ENCODE measurements at regions not wholly inside any gene's neighbourhood (a gene's known extent, or its start where the extent isn't known, plus 50 kb on each side); places are given as distances from the start of the nearest gene placed in this dataset.

DNA sequence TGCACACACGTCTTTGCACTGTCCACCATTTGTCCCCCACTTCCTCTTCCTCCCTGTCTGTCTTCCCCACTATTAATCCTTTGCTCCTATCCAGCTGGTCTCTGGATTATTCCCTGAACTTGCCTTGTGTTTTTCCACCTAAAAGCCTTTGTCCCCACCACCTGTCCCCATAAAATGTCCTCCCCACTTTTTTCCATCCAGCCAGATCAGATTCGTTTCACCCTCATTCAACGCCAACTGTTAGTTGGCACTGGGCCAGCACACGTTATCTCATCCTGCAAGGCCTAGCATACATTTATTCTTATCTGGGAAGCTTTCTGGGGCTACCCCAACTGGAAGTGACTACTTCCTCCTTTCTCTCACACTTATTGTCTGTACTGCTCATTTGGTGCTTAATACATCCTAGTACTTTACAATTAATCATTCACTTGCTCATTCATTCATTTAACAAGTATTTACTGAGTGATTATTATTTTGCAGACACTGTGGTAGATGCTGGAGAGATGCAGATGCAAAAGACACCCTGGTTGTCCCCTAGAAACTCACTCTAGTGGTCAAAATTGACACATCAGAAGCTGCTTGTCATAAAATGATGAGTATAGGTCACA is 96.2 kb downstream of the RASSF10 start:
- H3K27me3 ChIP-seq = peaks cover 5% of the 10 kb centered on the region
- no peak overlapping the region for H3K27ac ChIP-seq
- no peaks in the 10 kb centered on the region for H3K9me3 ChIP-seq
- TF ChIP-seq, protein P1, sequence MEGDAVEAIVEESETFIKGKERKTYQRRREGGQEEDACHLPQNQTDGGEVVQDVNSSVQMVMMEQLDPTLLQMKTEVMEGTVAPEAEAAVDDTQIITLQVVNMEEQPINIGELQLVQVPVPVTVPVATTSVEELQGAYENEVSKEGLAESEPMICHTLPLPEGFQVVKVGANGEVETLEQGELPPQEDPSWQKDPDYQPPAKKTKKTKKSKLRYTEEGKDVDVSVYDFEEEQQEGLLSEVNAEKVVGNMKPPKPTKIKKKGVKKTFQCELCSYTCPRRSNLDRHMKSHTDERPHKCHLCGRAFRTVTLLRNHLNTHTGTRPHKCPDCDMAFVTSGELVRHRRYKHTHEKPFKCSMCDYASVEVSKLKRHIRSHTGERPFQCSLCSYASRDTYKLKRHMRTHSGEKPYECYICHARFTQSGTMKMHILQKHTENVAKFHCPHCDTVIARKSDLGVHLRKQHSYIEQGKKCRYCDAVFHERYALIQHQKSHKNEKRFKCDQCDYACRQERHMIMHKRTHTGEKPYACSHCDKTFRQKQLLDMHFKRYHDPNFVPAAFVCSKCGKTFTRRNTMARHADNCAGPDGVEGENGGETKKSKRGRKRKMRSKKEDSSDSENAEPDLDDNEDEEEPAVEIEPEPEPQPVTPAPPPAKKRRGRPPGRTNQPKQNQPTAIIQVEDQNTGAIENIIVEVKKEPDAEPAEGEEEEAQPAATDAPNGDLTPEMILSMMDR (IDR thresholded peaks at IDR 0.05) = no peak
- H3K36me3 ChIP-seq = no peaks in the 10 kb centered on the region
- H3K4me3 ChIP-seq (ENCODE audit: low read depth in 1 of 2, low read length in 1 of 2) = no peak overlapping the region
- H3K4me1 ChIP-seq (ENCODE audit: control insufficient read depth in 1 of 2, insufficient read depth in 1 of 2, low read depth in 1 of 2, low read length in 1 of 2) = no peaks in the 10 kb centered on the region

DNA sequence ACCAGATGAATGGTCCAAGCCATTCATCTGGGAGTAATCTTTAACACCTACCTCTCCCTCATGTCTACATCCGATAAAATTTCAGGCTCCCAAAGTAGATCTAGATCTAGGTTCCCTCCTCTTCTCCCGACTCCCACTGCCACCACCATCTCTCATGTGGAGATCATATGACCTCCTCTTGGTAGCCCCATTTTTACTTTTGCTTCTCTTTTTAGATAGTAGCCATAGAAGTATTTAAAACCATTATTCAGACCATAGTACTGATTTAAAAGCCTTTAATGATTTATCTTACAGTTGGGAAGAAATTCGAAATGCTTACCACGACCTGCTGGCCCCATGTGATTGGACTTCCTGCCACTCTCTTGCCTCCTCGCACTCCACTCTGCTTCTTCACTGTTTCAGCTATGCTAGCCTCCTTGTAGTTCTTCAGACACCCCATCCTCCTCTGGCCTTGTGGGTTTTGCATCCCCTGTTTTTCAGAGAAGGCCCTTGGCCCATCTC is 98.5 kb downstream of the RASSF10 start:
- no peaks in the 10 kb centered on the region for H3K36me3 ChIP-seq
- peaks cover 5% of the 10 kb centered on the region for H3K27me3 ChIP-seq
- H3K9me3 ChIP-seq = no peaks in the 10 kb centered on the region
- H3K4me3 ChIP-seq (ENCODE audit: low read depth in 1 of 2, low read length in 1 of 2) = no peak overlapping the region
- H3K4me1 ChIP-seq (ENCODE audit: control insufficient read depth in 1 of 2, insufficient read depth in 1 of 2, low read depth in 1 of 2, low read length in 1 of 2) = no peaks in the 10 kb centered on the region
- TF ChIP-seq, protein P1 (IDR thresholded peaks at IDR 0.05) = no peak
- no peak overlapping the region for H3K27ac ChIP-seq

DNA sequence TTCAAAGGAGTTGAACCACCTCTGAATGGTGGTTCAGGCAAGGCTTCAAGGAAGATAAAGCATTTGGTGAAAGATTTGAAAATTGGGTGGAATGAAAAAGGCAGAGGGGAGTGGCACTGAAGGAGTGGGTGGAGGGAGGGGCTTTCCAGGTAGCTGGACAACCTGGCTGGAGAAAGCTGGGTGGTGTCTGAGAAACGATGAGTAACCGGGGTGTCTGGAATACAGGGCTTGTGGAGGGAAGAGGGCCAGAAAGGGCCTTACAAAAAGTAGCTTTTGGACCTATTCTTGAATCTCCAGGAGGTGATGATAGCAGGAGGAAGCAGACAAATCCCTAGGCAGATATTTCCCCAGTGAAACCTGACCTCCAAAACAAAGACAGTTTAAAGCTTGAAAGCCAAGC is 99.3 kb downstream of the RASSF10 start:
- Histone ChIP-seq H3K27ac (no peak overlapping the region), H3K4me3 (ENCODE audit: low read depth in 1 of 2, low read length in 1 of 2) (no peak overlapping the region), H3K9me3 (no peaks in the 10 kb centered on the region), H3K4me1 (ENCODE audit: control insufficient read depth in 1 of 2, insufficient read depth in 1 of 2, low read depth in 1 of 2, low read length in 1 of 2) (no peaks in the 10 kb centered on the region), H3K27me3 (peaks cover 5% of the 10 kb centered on the region), H3K36me3 (no peaks in the 10 kb centered on the region)
- TF ChIP-seq, protein P1 (IDR thresholded peaks at IDR 0.05) = no peak

- Histone ChIP-seq H3K9me3 (no peaks in the 10 kb centered on the region), H3K4me1 (ENCODE audit: control insufficient read depth in 1 of 2, insufficient read depth in 1 of 2, low read depth in 1 of 2, low read length in 1 of 2) (no peaks in the 10 kb centered on the region), H3K4me3 (ENCODE audit: low read depth in 1 of 2, low read length in 1 of 2) (no peak overlapping the region), H3K36me3 (no peaks in the 10 kb centered on the region), H3K27ac (no peak overlapping the region), H3K27me3 (peaks cover 5% of the 10 kb centered on the region)
- TF ChIP-seq, protein P1 (IDR thresholded peaks at IDR 0.05) = no peak
Measured at GRCh38 chr11:13109616-13110015, 100.5 kb downstream of the RASSF10 start.

- TF ChIP-seq, protein P1 (IDR thresholded peaks at IDR 0.05) = no peak
- H3K27me3 ChIP-seq = peaks cover 5% of the 10 kb centered on the region
- no peak overlapping the region for H3K27ac ChIP-seq
- H3K4me1 ChIP-seq (ENCODE audit: control insufficient read depth in 1 of 2, insufficient read depth in 1 of 2, low read depth in 1 of 2, low read length in 1 of 2) = no peaks in the 10 kb centered on the region
- H3K9me3 ChIP-seq = no peaks in the 10 kb centered on the region
- H3K4me3 ChIP-seq (ENCODE audit: low read depth in 1 of 2, low read length in 1 of 2) = no peak overlapping the region
- H3K36me3 ChIP-seq = no peaks in the 10 kb centered on the region
Measured at GRCh38 chr11:13110145-13110544, 101.0 kb downstream of the RASSF10 start.

Measured in neutrophil (primary cell).